HT-29 (cell line): ENCODE measurements at regions not wholly inside any gene's neighbourhood (a gene's known extent, or its start where the extent isn't known, plus 50 kb on each side); places are given as distances from the start of the nearest gene placed in this dataset.
"Not testable (repeated sequence)": the region's sequence is repeated elsewhere in the genome, so short reads cannot be mapped to it uniquely, and the experiment has no call there.

Experiments used
- DNase-seq: peaks from one replicate; pipeline ENCODE4 v3.0.0-alpha.2; 2015; ENCODE audit warnings: low spot score

GRCh38 chr4:123536225-123536624, 139.6 kb downstream of the SPRY1 start:
- no peak for DNase-seq

DNA sequence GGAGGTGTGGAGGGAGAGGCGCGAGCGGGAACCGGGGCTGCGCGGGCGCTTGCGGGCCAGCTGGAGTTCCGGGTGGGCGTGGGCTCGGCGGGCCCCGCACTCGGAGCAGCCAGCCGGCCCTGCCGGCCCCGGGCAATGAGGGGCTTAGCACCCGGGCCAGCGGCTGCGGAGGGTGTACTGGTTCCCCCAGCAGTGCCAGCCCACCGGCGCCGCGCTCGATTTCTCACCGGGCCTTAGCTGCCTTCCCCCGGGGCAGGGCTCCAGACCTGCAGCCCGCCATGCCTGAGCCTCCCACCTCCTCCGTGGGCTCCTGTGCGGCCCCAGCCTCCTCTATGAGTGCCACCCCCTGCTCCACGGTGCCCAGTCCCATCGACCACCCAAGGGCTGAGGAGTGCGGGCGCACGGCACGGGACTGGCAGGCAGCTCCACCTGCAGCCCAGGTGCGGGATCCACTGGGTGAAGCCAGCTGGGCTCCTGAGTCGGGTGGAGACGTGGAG, 141.4 kb downstream of the SPRY1 start:
- not testable (repeated sequence) for DNase-seq

GRCh38 chr4:123545667-123546572, 149.3 kb downstream of the SPRY1 start:
- no peak for DNase-seq

DNA sequence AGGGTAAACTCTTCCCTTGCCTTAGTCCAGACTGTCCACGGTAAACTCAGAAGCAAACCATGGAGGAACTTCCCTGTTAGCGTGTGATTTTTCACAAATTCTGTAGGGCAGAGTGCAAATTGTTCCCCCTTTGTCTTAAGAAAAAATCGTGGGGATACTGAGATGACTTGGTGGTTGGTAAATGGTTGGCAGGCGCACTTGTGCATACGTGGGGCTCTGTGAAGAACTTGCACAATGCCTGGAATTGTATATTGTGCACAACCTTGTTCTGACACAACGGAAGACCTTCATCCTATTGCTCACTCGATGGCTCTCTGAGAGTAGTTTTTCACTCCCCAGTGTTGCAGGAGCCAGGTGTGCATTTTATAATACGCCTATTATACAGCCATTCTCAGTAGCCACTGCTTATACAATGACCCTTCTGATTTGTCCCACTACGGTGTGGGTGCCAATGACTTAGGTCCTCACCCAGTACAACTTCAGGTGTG, 150.0 kb downstream of the SPRY1 start:
- peak; percentile 91 for DNase-seq

- peak; percentile 94 for DNase-seq
Measured at GRCh38 chr4:123547216-123548165, 150.9 kb downstream of the SPRY1 start.

DNA sequence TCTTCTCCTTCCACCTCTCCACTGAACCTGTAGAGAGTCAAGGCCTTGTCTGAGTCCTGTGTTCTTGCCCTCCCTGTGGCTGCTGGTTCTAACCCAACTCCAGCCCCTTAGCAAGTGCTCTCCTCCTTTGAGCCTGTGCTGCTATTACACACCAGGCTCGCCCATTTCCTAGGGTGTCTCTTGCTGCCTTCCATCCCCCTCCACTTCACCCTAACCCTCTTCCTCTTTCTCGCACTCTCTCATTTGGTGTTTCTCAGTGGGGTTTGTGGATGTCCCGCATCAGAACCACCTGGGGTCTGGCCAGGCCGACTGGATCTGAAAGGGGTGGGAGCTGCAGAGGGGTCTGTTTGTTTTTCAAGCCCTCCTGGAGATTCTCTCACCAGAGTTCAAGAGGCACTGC, 156.7 kb downstream of the SPRY1 start:
- no peak for DNase-seq

DNA sequence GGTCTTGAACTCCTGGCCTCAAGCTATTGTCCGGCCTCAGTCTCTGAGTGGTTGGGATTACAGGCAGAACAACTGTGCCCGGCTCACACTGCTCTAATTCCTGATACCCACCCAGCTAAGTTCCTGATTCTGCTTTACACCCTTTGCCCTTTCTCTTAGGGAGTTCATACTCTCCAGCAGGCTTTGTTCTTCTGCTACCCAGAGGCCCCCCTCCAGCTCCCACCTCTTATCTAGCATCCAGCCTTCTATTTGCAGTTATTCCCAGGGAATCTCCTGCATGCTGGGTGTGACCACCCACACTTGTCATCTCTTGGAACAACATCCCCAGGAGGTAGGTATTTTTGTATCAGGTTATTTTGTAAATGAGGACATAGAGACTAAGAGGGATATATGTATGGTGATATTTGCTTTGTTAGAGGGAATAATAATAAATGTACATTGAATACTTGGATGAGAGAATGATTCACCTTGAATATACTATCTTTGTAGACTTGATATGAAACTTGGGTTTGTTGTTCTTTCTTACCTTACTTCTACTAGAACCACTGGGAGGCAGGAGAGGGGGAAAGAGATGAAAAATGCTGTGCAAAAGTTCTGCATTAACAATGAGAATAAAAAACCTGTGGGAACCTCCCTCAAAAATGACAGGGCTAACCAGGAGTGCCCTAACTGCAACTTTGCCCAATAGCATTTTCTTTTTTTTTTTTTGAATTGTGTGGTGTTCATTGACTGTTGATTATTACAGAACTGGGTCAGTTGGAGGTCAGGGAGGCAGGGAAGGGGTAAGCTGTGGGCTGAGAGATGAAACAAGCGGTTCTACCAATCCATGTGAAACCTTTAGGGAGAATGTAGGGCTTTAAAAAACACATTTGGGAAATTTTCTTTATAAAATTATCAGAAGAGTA, 157.4 kb downstream of the SPRY1 start:
- DNase-seq: peak; percentile 25

DNA sequence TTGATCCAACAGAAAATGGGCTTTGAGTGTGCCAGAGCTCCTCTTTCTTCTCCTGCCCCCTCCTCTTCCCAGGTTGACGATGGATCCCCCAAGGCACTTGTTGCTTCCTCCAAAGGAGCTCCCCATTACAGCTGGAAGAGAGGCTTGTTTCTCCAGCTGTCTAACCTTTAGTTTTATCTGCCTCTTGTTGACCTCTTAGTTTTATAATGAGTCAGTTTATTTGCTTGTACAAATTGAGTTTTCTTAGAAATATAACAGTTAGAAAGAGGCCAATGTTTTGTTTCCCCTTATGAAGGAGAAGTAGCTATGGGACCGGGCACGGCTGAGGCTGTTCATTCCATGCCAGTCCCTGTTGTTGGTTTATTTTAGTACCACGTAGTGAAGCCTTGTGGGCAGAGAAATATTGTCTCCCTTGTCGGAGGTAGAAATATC, 158.2 kb downstream of the SPRY1 start:
- no peak for DNase-seq

DNA sequence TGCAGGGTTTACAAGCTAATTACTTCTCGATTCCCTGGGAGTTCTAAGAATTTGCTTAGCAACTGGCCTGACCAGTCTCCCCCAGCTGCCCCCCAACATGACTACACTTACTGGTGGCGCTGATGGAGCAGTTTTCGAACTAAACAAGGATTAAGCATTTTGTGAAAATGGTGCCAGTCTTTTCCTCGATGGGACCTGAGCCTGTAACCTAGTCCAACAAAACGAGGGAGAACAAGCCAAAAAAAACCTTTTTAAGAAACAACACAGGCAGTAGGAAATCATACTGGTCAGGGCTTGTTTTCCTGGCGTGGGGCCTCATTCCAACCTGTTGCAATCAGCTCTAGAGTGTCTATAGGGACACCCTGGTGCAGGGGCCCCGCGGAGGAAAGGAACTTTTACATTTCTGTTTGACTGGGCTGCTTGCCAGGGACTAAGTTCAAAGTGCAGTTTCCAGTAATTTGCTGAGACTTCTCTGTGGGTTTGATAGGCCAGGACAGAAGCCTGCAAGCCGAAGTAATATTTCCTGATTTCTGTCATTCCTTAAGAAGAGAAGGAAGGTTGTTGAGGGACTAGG, 158.7 kb downstream of the SPRY1 start:
- peak; percentile 99 for DNase-seq

- DNase-seq: no peak
Measured at GRCh38 chr4:123555807-123556273, 159.2 kb downstream of the SPRY1 start.

GRCh38 chr4:123556526-123556925, 159.9 kb downstream of the SPRY1 start:
- peak; percentile 67 for DNase-seq

- DNase-seq: no peak
Measured at GRCh38 chr4:123557857-123558536, 161.4 kb downstream of the SPRY1 start.

DNA sequence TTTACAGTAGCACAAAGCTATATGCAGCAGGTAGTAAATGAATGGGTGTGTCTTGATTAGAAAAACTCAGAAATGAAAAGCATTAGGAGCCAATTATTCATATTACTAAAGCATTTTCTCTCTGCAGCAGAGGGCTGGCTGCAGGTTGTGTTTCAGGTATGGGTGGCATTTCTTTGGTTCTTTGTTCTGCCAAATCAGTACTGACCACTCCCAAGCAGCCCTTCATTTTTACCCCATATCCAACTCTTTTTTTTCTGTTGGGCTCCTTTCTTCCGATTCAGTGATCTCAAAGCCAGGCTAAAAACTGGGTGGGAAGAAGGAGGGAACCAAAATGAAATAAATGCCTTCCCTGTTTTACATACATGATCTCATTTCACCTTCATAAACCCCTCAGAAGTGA, 162.3 kb downstream of the SPRY1 start:
- DNase-seq: no peak

- DNase-seq: no peak
Measured at GRCh38 chr4:123559955-123560871, 163.6 kb downstream of the SPRY1 start.

DNA sequence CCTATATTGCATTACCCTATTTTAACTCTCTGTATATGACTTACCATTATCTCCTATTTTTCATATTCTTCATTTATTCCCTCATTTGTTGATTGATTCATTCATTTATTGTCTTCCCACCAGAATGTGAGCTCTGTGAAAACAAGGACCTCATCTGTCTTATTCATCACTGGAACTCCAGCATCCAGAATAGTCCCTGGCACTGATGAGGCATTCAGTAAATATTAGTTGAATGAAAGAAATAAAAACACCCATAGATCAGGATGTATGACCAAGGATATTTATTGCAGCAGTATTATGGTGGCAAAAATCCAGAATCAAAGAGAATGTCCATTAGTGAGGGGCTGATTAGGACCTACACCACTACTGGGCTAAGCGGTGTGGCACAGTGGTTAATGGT, 164.9 kb downstream of the SPRY1 start:
- no peak for DNase-seq

DNA sequence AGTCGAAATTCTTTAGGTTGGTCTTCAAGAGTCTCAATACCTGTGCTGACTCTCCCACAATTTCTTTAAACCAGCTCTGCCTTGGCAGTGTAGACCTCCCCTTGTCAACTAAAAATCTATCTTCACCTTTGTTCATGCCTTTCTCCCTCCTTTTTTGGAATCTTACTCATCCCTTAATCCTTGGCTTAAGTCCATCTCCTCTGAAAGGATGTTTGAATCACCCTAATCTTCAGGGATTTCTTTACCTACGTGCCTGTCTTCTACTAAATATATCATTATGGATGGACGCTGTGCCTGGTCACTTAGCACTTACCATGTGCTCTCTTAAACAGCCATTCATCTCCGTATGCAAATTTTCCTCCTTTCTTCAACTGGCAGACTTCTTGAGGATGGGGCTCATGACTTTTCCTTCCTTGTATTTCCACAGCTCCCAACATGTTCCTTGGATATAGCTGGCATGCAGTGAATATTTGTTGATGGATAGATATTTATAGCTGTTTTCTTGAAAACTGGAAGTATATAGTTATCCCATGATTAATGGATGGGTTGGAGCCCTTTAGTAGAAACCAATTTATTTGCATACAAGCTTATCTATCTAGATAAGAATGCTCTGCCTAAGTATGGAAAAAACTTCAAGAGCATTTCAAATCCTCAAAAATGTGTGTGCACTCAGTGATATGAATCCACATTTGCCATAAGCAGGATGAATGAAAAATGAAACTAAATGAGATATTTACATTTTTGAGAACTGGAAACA, 166.6 kb downstream of the SPRY1 start:
- no peak for DNase-seq

DNA sequence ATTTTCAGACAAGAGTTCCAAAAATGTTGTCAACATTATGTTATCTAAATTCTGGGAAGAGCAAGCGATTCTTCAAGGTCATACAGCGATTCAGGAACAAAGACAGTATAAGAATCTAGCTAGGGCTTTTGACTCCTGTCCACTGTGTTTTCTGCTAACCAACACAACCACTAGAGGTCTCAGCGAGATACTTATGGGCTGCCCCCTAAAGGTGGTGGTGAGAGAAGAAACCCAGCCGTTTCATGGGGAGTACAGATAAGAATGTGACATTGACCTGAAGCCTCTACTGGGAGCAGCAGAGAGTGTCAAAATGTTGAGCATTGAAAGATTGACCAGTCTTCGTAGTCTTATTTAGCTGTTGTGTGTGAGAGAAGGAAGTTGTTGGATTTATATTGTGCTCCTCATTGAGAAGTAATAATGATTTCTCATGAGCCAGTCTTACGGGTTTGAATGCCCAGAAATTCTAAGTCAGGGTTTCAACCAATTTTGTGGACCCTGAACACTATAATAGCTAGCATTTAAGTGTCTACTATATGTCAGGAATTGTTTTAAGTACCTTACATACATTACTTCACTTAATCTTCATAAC, 168.3 kb downstream of the SPRY1 start:
- peak; percentile 95 for DNase-seq

DNA sequence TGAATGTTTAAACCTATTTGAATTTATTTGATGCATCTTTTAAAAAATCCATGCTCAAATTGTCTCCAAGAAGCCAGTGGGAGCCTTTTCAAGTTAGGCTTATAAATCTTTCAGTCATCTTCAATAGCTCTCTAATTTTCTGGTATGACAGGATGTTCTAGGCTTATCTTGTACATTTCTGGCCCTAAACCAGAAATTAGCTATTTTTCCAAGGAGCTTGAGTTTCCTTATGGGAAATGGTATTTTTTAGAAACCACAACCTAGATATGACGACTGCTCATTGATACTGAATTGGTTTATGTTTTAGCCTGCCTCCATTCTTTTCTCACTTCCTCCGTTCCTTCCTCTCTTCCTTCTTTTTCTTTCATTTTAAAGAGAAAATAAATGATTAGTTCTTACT, 172.3 kb downstream of the SPRY1 start:
- no peak for DNase-seq
